Caco-2 (cell line): ENCODE measurements at regions not wholly inside any gene's neighbourhood (a gene's known extent, or its start where the extent isn't known, plus 50 kb on each side); places are given as distances from the start of the nearest gene placed in this dataset.

Experiments used
- BruUV-seq: library from RNA; stranded (reverse); fragments of 400-500 nt; replicated peaks from 2 replicates; lab custom pipeline; 2021; lab: Mats Ljungman, UMichigan
- CTCF ChIA-PET: fragments of 300-600 bp; sonication (Branson Sonifier 250); formaldehyde crosslinking; loops from one replicate; lab custom pipeline; 2022; ENCODE audit warnings: antibody characterized with exemption; lab: Charles Lee
- POLR2A ChIA-PET: fragments of 300-600 bp; sonication (Branson Sonifier 250); formaldehyde crosslinking; loops from one replicate; lab custom pipeline; 2022; ENCODE audit warnings: antibody characterized with exemption; lab: Charles Lee
- DNase-seq, 2 experiments: peaks; one replicate each; pipeline versions ENCODE4 v3.0.0 to v3.0.0-alpha.2; 2020 to 2022
- H3K27me3 ChIP-seq: replicated peaks from 2 replicates; pipeline ENCODE4 v1.6.0; 2011; ENCODE audit warnings: low read length; ENCODE audit not compliant: control insufficient read depth, insufficient read depth
- H3K36me3 ChIP-seq: 2 replicates; pipeline ENCODE4 v1.5.1; 2011; ENCODE audit warnings: low read length; ENCODE audit not compliant: control insufficient read depth, insufficient read depth
- H3K4me1 ChIP-seq: fragments of 250-450 bp; sonication (Bioruptor Pico); 2 replicates; pipeline ENCODE4 v1.5.1; 2020; ENCODE audit warnings: mild to moderate bottlenecking
- H3K4me3 ChIP-seq: 2 replicates; pipeline ENCODE4 v1.5.1; 2011; ENCODE audit warnings: low read depth, mild to moderate bottlenecking, control low read depth, low read length
- H3K9me3 ChIP-seq: fragments of 250-450 bp; sonication (Bioruptor Pico); 2 replicates; pipeline ENCODE4 v1.5.1; 2020; ENCODE audit warnings: mild to moderate bottlenecking, moderate library complexity
- H3K27ac Mint-ChIP-seq: one replicate; pipeline ENCODE4 v1.8.0; 2022; ENCODE audit warnings: mixed read lengths; ENCODE audit not compliant: unreplicated experiment
- H3K27me3 Mint-ChIP-seq: one replicate; pipeline ENCODE4 v1.8.0; 2022; ENCODE audit warnings: mixed read lengths; ENCODE audit not compliant: insufficient read depth, unreplicated experiment
- H3K36me3 Mint-ChIP-seq: one replicate; pipeline ENCODE4 v1.8.0; 2022; ENCODE audit warnings: mild to moderate bottlenecking, mixed read lengths; ENCODE audit not compliant: insufficient read depth, unreplicated experiment
- H3K4me1 Mint-ChIP-seq: one replicate; pipeline ENCODE4 v1.8.0; 2022; ENCODE audit warnings: low read depth, mixed read lengths; ENCODE audit not compliant: unreplicated experiment
- H3K4me3 Mint-ChIP-seq: one replicate; pipeline ENCODE4 v1.8.0; 2022; ENCODE audit warnings: mild to moderate bottlenecking, moderate library complexity, mixed read lengths; ENCODE audit not compliant: unreplicated experiment
- H3K9me3 Mint-ChIP-seq: one replicate; pipeline ENCODE4 v1.8.0; 2022; ENCODE audit warnings: mixed read lengths; ENCODE audit not compliant: unreplicated experiment
- CTCF ChIP-seq, 2 experiments: fragments of 200-600 bp in 1 of 2; IDR thresholded peaks; 1 replicate in 1 of 2; 2 replicates in 1 of 2; pipeline versions ENCODE4 v1.5.1 to v1.8.0; 2011 to 2022; ENCODE audit warnings: antibody characterized with exemption in 1 of 2, control low read depth in 1 of 2, inconsistent platforms in 1 of 2, low read depth in 1 of 2, low read length in 1 of 2, mild to moderate bottlenecking in 1 of 2, moderate library complexity in 1 of 2; ENCODE audit not compliant: insufficient read depth in 1 of 2, severe bottlenecking in 1 of 2, unreplicated experiment in 1 of 2
- intact Hi-C: fragments of 100-400 bp; cut with micrococcal nuclease; formaldehyde crosslinking; loops from one replicate; pipeline ENCODE4 v1.10.0; 2022; ENCODE audit not compliant: unreplicated experiment

GRCh38 chr1:30807318-30808066, 49.9 kb upstream of the LAPTM5 start:
- H3K36me3 ChIP-seq = no peaks in the 10 kb centered on the region
- no peaks in the 10 kb centered on the region for H3K27me3 Mint-ChIP-seq
- POLR2A ChIA-PET = no interaction called here
- no peaks in the 10 kb centered on the region for H3K4me1 Mint-ChIP-seq
- H3K4me3 Mint-ChIP-seq = no peak overlapping the region
- CTCF ChIA-PET = interaction anchor here (1.4 kb wide), 1 partner anchor 104 kb away, joined by 3 read pairs; no protein-coding TSS in a partner anchor
- no TSS peak for BruUV-seq
- TF ChIP-seq CTCF (IDR thresholded peaks at IDR 0.05; ENCODE audit: insufficient read depth in 1 of 2, low read depth in 1 of 2, low read length in 1 of 2, severe bottlenecking in 1 of 2, unreplicated experiment in 1 of 2) = no peak
- intact Hi-C loops = no loop called here
- H3K9me3 Mint-ChIP-seq = no peaks in the 10 kb centered on the region
- no peak overlapping the region for H3K27ac Mint-ChIP-seq
- H3K36me3 Mint-ChIP-seq = no peaks in the 10 kb centered on the region
- H3K9me3 ChIP-seq = no peaks in the 10 kb centered on the region
- DNase-seq = no peak
- no peaks in the 10 kb centered on the region for H3K4me1 ChIP-seq
- H3K4me3 ChIP-seq = no peak overlapping the region
- H3K27me3 ChIP-seq = no peaks in the 10 kb centered on the region
